H9 (cell line): ENCODE measurements at regions not wholly inside any gene's neighbourhood (a gene's known extent, or its start where the extent isn't known, plus 50 kb on each side); places are given as distances from the start of the nearest gene placed in this dataset.
A peak's percentile ranks its signal among the peaks of the same experiment; 100 is the strongest.

Source experiments
- DNase-seq: peaks from one replicate; pipeline ENCODE4 v3.0.0-alpha.2; 2017
- H2AFZ ChIP-seq: one replicate; pipeline ENCODE4 v1.6.1; 2013; ENCODE audit warnings: mild to moderate bottlenecking, low read length, control low read depth, moderate library complexity
- H2AK5ac ChIP-seq: 2 replicates; pipeline ENCODE4 v1.6.1; 2013; ENCODE audit warnings: low read length, control low read depth, mixed read lengths; ENCODE audit not compliant: insufficient read length
- H2BK120ac ChIP-seq: one replicate; pipeline ENCODE4 v1.6.1; 2013; ENCODE audit warnings: low read depth, mild to moderate bottlenecking, low read length, control low read depth, inconsistent platforms; ENCODE audit not compliant: poor library complexity, severe bottlenecking
- H2BK12ac ChIP-seq: 2 replicates; pipeline ENCODE4 v1.6.1; 2013; ENCODE audit warnings: low read length, control low read depth, mixed read lengths, low read depth; ENCODE audit not compliant: insufficient read length
- H2BK15ac ChIP-seq: 2 replicates; pipeline ENCODE4 v1.6.1; 2013; ENCODE audit warnings: low read depth, low read length, control low read depth
- H2BK20ac ChIP-seq: one replicate; pipeline ENCODE4 v1.6.1; 2013; ENCODE audit warnings: low read depth, mild to moderate bottlenecking, low read length, control low read depth, inconsistent platforms; ENCODE audit not compliant: poor library complexity, severe bottlenecking
- H2BK5ac ChIP-seq: 2 replicates; pipeline ENCODE4 v1.6.1; 2013; ENCODE audit warnings: low read length, control low read depth, mixed read lengths; ENCODE audit not compliant: insufficient read length
- H3K14ac ChIP-seq: 2 replicates; pipeline ENCODE4 v1.6.1; 2013; ENCODE audit warnings: low read length, control low read depth; ENCODE audit not compliant: insufficient read depth
- H3K18ac ChIP-seq: 2 replicates; pipeline ENCODE4 v1.6.1; 2013; ENCODE audit warnings: low read depth, mild to moderate bottlenecking, mixed read lengths, low read length, control low read depth; ENCODE audit not compliant: insufficient read length
- H3K23ac ChIP-seq: 2 replicates; pipeline ENCODE4 v1.6.1; 2013; ENCODE audit warnings: low read length, control low read depth, mixed read lengths, low read depth; ENCODE audit not compliant: insufficient read length
- H3K23me2 ChIP-seq: 2 replicates; pipeline ENCODE4 v1.6.1; 2013; ENCODE audit warnings: low read depth, mild to moderate bottlenecking, mixed read lengths, low read length, control low read depth; ENCODE audit not compliant: insufficient read length, poor library complexity, severe bottlenecking
- H3K27ac ChIP-seq: 2 replicates; pipeline ENCODE4 v1.5.1; 2013; ENCODE audit warnings: low read length, control low read depth, mixed read lengths, low read depth; ENCODE audit not compliant: insufficient read length
- H3K27me3 ChIP-seq: 2 replicates; pipeline ENCODE4 v1.6.1; 2013; ENCODE audit warnings: low read length, control low read depth, inconsistent platforms; ENCODE audit not compliant: insufficient read depth
- H3K4ac ChIP-seq: 2 replicates; pipeline ENCODE4 v1.6.1; 2013; ENCODE audit warnings: low read depth, mild to moderate bottlenecking, control low read depth, inconsistent platforms, low read length, moderate library complexity
- H3K4me1 ChIP-seq: 2 replicates; pipeline ENCODE4 v1.6.1; 2013; ENCODE audit warnings: low read length, control low read depth, inconsistent platforms; ENCODE audit not compliant: insufficient read depth
- H3K4me2 ChIP-seq: 2 replicates; pipeline ENCODE4 v1.6.1; 2013; ENCODE audit warnings: low read length, control low read depth, mixed read lengths; ENCODE audit not compliant: insufficient read length, insufficient read depth
- H3K56ac ChIP-seq: 2 replicates; pipeline ENCODE4 v1.6.1; 2013; ENCODE audit warnings: low read depth, mild to moderate bottlenecking, mixed read lengths, low read length, control low read depth; ENCODE audit not compliant: insufficient read length
- H3K79me1 ChIP-seq: 2 replicates; pipeline ENCODE4 v1.6.1; 2013; ENCODE audit warnings: low read depth, mild to moderate bottlenecking, moderate library complexity, low read length, control low read depth, inconsistent platforms; ENCODE audit not compliant: insufficient read depth, poor library complexity, severe bottlenecking
- H3K79me2 ChIP-seq: 2 replicates; pipeline ENCODE4 v1.6.1; 2013; ENCODE audit warnings: low read length, control low read depth, inconsistent platforms; ENCODE audit not compliant: insufficient read depth
- H3K9ac ChIP-seq: 2 replicates; pipeline ENCODE4 v1.6.1; 2013; ENCODE audit warnings: low read length, control low read depth, mixed read lengths; ENCODE audit not compliant: insufficient read length; ENCODE audit errors: extremely low read depth
- H3K9me3 ChIP-seq: one replicate; pipeline ENCODE4 v1.6.1; 2013; ENCODE audit warnings: low read depth, low read length, inconsistent platforms; ENCODE audit not compliant: control insufficient read depth
- H3T11ph ChIP-seq: one replicate; pipeline ENCODE4 v1.6.1; 2013; ENCODE audit warnings: mild to moderate bottlenecking, low read length, control low read depth, inconsistent platforms
- H4K20me1 ChIP-seq: one replicate; pipeline ENCODE4 v1.6.1; 2013; ENCODE audit not compliant: control insufficient read depth, insufficient read length, insufficient read depth
- H4K5ac ChIP-seq: 2 replicates; pipeline ENCODE4 v1.6.1; 2013; ENCODE audit warnings: low read depth, mild to moderate bottlenecking, mixed read lengths, low read length, control low read depth; ENCODE audit not compliant: insufficient read length
- H4K8ac ChIP-seq: replicated peaks from 2 replicates; pipeline ENCODE4 v1.6.1; 2013; ENCODE audit warnings: low read length, control low read depth, mixed read lengths, low read depth; ENCODE audit not compliant: insufficient read length
- H4K91ac ChIP-seq: 2 replicates; pipeline ENCODE4 v1.6.1; 2013; ENCODE audit warnings: low read depth, mild to moderate bottlenecking, moderate library complexity, mixed read lengths, low read length, control low read depth; ENCODE audit not compliant: insufficient read length
- H3K27ac Mint-ChIP-seq, 3 experiments: 2 replicates in 2 of 3; 3 replicates in 1 of 3; pipeline ENCODE4 v1.8.0; 2020 to 2021; ENCODE audit warnings: mixed read lengths in 3 of 3, mild to moderate bottlenecking in 1 of 3, moderate library complexity in 1 of 3
- H3K27me3 Mint-ChIP-seq: 2 replicates; pipeline ENCODE4 v1.8.0; 2021; ENCODE audit warnings: low read depth, mild to moderate bottlenecking, moderate library complexity, mixed read lengths
- H3K36me3 Mint-ChIP-seq, 3 experiments: 2 replicates in 2 of 3; 3 replicates in 1 of 3; pipeline ENCODE4 v1.8.0; 2020 to 2021; ENCODE audit warnings: low read depth in 3 of 3, mixed read lengths in 3 of 3; ENCODE audit not compliant: insufficient read depth in 1 of 3
- H3K4me1 Mint-ChIP-seq, 2 experiments: 2 replicates each; pipeline ENCODE4 v1.8.0; 2020; ENCODE audit warnings: mixed read lengths in 2 of 2
- H3K4me3 Mint-ChIP-seq, 2 experiments: 2 replicates in 1 of 2; 3 replicates in 1 of 2; pipeline ENCODE4 v1.8.0; 2020 to 2021; ENCODE audit warnings: mild to moderate bottlenecking in 2 of 2, mixed read lengths in 2 of 2, moderate library complexity in 1 of 2
- H3K9me3 Mint-ChIP-seq, 2 experiments: 2 replicates in 1 of 2; 3 replicates in 1 of 2; pipeline ENCODE4 v1.8.0; 2020; ENCODE audit warnings: mild to moderate bottlenecking in 2 of 2, mixed read lengths in 2 of 2, moderate library complexity in 1 of 2
- WGBS: extraction: QIAGEN DNeasy Blood & Tissue Kit; methylation state at CpG from one replicate; pipeline ENCODE4 v1.1.7; 2013; ENCODE audit warnings: missing lambda C conversion rate, low lambda C conversion rate, mixed read lengths; ENCODE audit not compliant: insufficient read length; ENCODE audit errors: extremely low coverage; 5-methylcytosine and 5-hydroxymethylcytosine counted together
- TF ChIP-seq, protein P1 (sequence below): fragments of 200-600 bp; sonication (generic); conservative IDR thresholded peaks from 3 replicates; pipeline ENCODE4 v1.8.0; 2021; ENCODE audit warnings: antibody characterized with exemption, mild to moderate bottlenecking

DNA sequence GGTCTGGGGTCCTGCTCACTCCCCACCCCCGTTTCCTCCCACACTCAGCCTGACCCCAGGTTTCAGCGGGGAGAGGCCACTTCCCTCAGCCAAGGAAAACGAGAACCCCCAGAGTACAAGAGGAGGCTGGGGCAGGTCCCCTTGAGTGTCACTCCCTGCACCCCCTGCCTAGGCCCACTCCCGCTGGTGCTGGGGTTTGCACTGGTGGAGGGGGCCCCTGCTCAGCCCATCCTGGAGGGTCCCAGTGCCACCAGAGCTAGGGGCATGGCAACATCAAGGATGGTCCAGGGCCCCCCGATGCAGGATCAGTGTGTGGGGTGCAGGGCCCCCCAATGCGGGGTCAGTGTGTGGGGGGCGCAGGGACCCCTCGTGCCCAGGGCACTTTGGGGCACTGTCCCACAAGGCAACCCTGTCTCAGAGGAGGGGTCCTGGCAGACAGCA lies 70.5 kb upstream of the KCTD7 start:
- no peak overlapping the region for H3K4me2 ChIP-seq
- H2BK5ac ChIP-seq: no peak overlapping the region
- no peaks in the 10 kb centered on the region for H3K4me1 ChIP-seq
- H2BK120ac ChIP-seq: no peak overlapping the region
- H4K20me1 ChIP-seq: no peaks in the 10 kb centered on the region
- no peak overlapping the region for H2AK5ac ChIP-seq
- no CpG with 5 or more reads among the region's 8 CpGs for WGBS
- no peak overlapping the region for H2BK15ac ChIP-seq
- no peak overlapping the region for H3K9ac ChIP-seq
- Mint-ChIP-seq H3K4me3 (no peak overlapping the region; a peak in 1 of 5 replicates), H3K9me3 (no peaks in the 10 kb centered on the region), H3K36me3 (peaks cover 16 to 51% (median 33%) of the 10 kb centered on the region in 3 experiments; a peak in 6 of 7 replicates), H3K27me3 (no peaks in the 10 kb centered on the region), H3K27ac (peak overlapping the region in 1 of 3 experiments; percentile 57; a peak in 2 of 7 replicates), H3K4me1 (peaks cover 0 to 3% of the 10 kb centered on the region in 2 experiments)
- DNase-seq: no peak
- no peak overlapping the region for H3K23ac ChIP-seq
- peaks cover 13% of the 10 kb centered on the region for H3K79me1 ChIP-seq
- no peak overlapping the region for H2AFZ ChIP-seq
- no peak overlapping the region for H3K18ac ChIP-seq
- no peak overlapping the region for H2BK12ac ChIP-seq
- no peak overlapping the region for H3K56ac ChIP-seq
- H3K79me2 ChIP-seq: peaks cover 2% of the 10 kb centered on the region; the same call in 1 of the 2 replicates
- no peak overlapping the region for H4K8ac ChIP-seq
- TF ChIP-seq, protein P1, sequence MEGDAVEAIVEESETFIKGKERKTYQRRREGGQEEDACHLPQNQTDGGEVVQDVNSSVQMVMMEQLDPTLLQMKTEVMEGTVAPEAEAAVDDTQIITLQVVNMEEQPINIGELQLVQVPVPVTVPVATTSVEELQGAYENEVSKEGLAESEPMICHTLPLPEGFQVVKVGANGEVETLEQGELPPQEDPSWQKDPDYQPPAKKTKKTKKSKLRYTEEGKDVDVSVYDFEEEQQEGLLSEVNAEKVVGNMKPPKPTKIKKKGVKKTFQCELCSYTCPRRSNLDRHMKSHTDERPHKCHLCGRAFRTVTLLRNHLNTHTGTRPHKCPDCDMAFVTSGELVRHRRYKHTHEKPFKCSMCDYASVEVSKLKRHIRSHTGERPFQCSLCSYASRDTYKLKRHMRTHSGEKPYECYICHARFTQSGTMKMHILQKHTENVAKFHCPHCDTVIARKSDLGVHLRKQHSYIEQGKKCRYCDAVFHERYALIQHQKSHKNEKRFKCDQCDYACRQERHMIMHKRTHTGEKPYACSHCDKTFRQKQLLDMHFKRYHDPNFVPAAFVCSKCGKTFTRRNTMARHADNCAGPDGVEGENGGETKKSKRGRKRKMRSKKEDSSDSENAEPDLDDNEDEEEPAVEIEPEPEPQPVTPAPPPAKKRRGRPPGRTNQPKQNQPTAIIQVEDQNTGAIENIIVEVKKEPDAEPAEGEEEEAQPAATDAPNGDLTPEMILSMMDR: no peak
- no peak overlapping the region for H2BK20ac ChIP-seq
- no peak overlapping the region for H3K4ac ChIP-seq
- no peak overlapping the region for H4K91ac ChIP-seq
- H3K27ac ChIP-seq: no peak overlapping the region
- no peaks in the 10 kb centered on the region for H3K27me3 ChIP-seq
- H4K5ac ChIP-seq: no peak overlapping the region
- no peaks in the 10 kb centered on the region for H3K9me3 ChIP-seq
- H3K14ac ChIP-seq: no peak overlapping the region
- H3T11ph ChIP-seq: no peak overlapping the region
- H3K23me2 ChIP-seq: no peaks in the 10 kb centered on the region
